Left ventricle myocardium superior (tissue), 1 donor: ENCODE measurements at regions not wholly inside any gene's neighbourhood (a gene's known extent, or its start where the extent isn't known, plus 50 kb on each side); places are given as distances from the start of the nearest gene placed in this dataset.
"Not testable (repeated sequence)": the region's sequence is repeated elsewhere in the genome, so short reads cannot be mapped to it uniquely, and the experiment has no call there.

ENCODE experiments used
- ATAC-seq: fragments of 200-7000 bp; cut with Tn5 transposase; one replicate; pipeline ENCODE4 v1.9.1; 2020; ENCODE audit warnings: mild to moderate bottlenecking, moderate library complexity
- DNase-seq: peaks from one replicate; pipeline ENCODE4 v3.0.0-alpha.2; 2020
- intact Hi-C: fragments of 100-400 bp; cut with micrococcal nuclease; formaldehyde crosslinking; loops from one replicate; pipeline ENCODE4 v1.11.0; 2022
- donor health status: DM: no; HTN: yes; CAD: no; lungs with severe emphysema.

GRCh38 chr18:39326772-39327171 is 1761.2 kb upstream of the CELF4 start:
- no peak for ATAC-seq
- DNase-seq = no peak
- intact Hi-C loops = no loop called here

DNA sequence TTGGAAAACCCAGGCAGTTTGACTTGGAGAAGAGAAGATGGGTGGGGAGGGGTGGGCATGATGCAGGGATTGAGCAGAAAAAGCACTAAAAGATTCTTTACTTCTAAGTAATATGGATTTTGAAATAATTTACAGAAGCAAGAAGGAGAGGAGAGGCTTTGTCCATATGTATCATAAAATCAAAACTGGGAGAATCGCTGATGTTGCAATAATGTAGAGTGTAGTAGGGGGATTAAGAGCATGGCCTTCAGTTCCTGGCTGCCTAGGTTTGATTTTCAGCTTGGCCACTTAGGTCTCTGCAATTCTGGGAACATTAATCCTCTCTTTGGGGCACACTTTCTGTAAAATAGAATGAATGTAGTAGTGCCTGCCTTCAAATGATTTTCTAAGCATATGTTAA is 1760.4 kb upstream of the CELF4 start:
- intact Hi-C loops = no loop called here
- ATAC-seq = no peak
- no peak for DNase-seq

DNA sequence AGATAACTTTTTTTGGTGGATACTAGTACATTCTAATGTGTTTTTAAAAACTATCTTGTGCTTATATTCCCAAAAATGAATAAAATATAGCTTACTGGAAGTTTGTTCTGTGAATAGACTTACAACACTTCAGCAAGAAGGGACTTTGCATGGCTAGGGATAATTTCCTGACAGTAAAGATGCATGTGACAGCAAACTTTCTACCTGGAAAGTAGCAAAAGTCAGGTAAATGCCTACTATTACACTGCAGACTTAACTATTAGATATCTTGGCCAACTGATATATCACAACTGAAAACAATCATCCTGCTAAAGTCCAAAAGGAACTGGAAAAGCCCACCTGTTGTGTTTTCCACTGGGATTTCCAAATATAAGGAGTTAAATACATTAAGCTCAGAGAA is 1753.5 kb upstream of the CELF4 start:
- DNase-seq (no peak), ATAC-seq (no peak)
- intact Hi-C loops = no loop called here

GRCh38 chr18:39318462-39318861 is 1752.9 kb upstream of the CELF4 start:
- intact Hi-C loops = no loop called here
- DNase-seq (no peak), ATAC-seq (no peak)

GRCh38 chr18:39318008-39318407 is 1752.4 kb upstream of the CELF4 start:
- intact Hi-C loops = no loop called here
- ATAC-seq = peak; percentile 37
- DNase-seq = no peak

DNA sequence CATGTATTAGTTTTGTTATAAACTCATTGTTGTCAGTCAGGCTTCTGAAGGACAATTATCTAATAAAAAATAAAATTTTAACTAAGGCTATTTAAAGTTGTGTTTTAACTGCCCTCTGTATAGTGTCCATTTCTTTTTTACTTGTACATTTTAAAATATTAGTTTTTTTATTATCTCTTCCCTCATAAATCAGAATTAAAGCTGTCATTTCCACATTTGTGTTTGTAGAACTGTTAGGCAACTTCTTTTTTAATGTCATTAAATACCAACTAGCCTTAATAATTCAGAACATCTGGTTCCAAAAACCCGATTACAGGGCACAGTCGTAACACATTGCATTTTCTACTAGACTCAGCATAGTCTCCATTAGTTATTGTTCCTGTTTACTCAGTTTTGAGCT is 1749.0 kb upstream of the CELF4 start:
- intact Hi-C loops = no loop called here
- no peak for ATAC-seq
- no peak for DNase-seq

- intact Hi-C loops = no loop called here
- no peak for DNase-seq
- ATAC-seq = no peak
These were observed 1748.4 kb upstream of the CELF4 start for GRCh38 chr18:39313992-39314391.

DNA sequence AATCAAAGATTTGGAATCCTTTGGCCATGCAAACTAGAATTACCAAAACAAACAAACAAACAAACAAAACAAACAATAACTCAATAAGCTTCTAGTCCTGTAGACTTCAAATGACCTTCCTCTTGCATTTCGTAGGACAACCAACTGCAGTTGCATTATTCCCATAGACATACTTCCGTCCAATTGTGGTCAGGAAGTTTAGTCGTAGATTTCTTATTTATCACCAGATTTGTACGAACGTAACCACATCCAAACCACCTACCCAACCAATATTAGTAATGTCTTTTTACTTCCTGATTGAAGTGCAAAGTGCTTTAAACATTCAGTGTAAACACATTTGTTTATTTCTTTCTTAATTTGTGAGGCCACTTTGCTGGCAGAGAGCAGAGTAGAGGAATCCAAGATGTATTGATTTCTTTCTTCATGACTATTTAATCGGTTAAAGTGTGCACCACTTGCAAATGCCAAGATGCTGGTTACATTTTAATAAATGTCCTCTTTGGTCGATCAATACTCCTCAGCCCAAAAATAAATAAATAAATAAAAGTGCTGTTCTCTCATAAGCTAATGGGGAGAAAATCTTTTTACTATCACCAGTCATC is 1745.6 kb upstream of the CELF4 start:
- intact Hi-C loops = no loop called here
- ATAC-seq (no peak), DNase-seq (no peak)

- DNase-seq, intact Hi-C loops, ATAC-seq: not testable (repeated sequence)
These were observed 1743.4 kb upstream of the CELF4 start for GRCh38 chr18:39308931-39309521.

DNA sequence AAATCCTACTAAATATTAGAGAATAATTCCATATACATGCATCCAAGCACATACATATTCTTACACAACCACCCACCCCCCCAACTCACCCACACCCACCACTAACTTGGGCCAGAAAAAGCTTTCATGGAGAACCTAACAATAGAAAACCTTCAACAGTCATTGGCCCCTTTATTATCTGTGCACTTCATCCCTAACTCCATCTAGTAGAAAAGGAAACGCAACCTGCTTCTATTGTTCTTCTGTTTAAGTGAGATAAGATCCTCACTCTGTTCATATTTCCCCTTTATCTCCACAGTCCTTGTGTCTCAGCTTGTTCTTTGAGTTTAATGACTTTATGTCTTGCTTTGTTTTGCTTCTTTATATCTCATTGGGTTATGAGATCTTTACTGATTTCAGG is 1740.2 kb upstream of the CELF4 start:
- no peak for ATAC-seq
- intact Hi-C loops = no loop called here
- no peak for DNase-seq

- no peak for ATAC-seq
- intact Hi-C loops = no loop called here
- no peak for DNase-seq
These were observed 1736.9 kb upstream of the CELF4 start for GRCh38 chr18:39302481-39302880.

DNA sequence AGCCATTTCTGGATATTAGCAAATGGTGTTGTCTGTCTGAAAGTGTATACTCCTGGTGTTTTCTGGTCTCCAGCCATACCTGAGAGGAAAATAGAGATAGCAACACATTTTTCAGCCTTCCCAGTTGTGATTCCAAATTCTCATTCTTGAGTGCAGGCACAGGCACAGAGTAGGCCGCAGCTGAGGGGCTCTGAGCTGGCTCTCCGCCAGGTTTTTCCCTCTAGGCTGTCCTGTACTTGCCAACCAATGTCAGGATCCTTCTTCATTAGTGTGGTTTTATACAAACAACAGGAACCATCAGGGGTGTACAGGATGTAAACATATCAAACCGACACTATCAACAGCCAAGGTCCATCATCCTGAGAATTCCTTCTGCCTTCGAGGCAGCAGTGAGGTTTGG is 1733.6 kb upstream of the CELF4 start:
- ATAC-seq = no peak
- intact Hi-C loops = no loop called here
- no peak for DNase-seq

- no peak for DNase-seq
- ATAC-seq = no peak
- intact Hi-C loops = no loop called here
These were observed 1731.6 kb upstream of the CELF4 start for GRCh38 chr18:39297225-39297624.

DNA sequence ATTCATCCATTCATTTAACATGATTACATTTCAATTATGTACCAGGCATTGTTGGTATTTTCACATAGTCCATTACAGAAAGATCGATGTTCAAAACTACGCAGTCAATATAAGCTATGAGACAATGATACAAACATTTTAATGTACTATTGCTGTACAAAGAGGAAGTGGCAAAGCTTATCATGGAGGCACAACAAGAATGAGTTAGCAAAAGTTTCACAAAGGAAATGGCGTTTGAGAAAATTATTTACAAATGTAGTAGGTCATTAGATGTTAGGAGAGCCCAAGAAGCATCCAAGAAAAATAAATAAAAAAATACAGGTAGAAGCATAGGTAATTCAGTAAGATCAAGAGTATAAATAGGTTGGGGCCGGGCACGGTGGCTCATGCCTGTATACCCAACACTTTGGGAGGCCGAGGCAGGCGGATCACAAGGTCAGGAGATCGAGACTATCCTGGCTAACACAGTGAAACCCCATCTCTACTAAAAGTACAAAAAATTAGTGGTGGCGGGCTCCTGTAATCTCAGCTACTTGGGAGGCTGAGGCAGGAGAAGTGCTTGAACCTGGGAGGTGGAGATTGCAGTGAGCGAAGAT is 1730.8 kb upstream of the CELF4 start:
- ATAC-seq = no peak
- intact Hi-C loops = no loop called here
- no peak for DNase-seq

DNA sequence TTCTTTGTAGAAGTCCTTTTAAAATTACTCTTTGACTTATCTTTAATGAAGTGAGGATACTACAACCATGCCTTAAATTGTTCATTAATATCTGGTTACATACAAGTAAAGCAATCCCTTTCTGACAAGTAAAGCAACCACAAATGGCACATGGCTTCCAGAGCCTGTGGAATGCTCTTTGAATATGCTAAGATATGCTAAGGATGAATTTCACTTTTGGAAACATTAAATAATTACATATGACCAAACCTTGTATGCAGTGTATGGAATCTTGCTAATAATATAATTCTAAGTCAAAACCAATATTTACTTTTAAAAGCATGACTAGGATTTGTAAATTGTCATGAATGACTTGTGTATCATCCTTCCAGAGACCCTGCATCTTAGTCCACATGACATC is 1711.2 kb upstream of the CELF4 start:
- intact Hi-C loops = no loop called here
- DNase-seq (no peak), ATAC-seq (no peak)

- intact Hi-C loops = no loop called here
- ATAC-seq (no peak), DNase-seq (no peak)
These were observed 1708.9 kb upstream of the CELF4 start for GRCh38 chr18:39274535-39274934.

- intact Hi-C loops = no loop called here
- ATAC-seq (no peak), DNase-seq (no peak)
These were observed 1706.6 kb upstream of the CELF4 start for GRCh38 chr18:39272230-39272629.

DNA sequence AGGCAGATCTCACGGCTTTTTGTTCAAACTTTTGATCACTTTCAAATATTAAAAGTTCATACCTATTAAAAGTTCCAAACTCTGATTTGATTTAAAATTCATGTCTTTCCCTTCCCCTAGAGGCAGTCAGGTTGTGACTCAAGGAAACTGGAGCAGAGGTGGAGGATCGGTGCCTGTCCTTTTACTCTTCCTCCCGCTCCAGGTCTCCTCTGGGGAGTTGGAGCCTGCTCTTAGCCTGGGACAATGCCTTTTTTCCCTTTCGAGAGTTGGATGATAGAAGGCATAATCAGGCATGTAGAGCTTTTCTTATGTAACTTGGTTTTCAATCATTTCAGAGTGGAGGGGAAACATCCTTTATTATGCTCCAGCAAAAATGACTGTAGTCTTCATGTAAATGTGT is 1706.1 kb upstream of the CELF4 start:
- no peak for DNase-seq
- intact Hi-C loops = no loop called here
- ATAC-seq = no peak

DNA sequence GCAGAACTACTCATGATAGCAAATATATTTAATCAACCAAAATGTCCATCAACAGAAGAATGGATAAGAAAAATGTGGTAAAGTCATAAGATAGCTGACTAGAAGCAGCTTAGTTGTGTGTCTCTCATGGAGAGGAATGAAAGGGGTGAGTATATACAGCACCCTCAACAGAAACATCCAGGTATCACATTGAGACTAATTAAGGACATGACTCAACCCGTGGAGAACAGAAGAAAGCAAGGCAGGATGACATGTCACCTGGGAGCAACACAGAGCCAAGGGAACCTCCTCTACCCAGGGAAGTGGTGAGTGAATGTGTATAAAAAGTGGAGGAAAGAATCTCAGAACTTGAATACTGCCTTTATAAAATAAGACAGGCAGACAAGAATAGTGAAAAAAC is 1695.0 kb upstream of the CELF4 start:
- ATAC-seq (no peak), DNase-seq (no peak)
- intact Hi-C loops = no loop called here

GRCh38 chr18:39259736-39260135 is 1694.1 kb upstream of the CELF4 start:
- no peak for ATAC-seq
- DNase-seq = no peak
- intact Hi-C loops = no loop called here

GRCh38 chr18:39244242-39244641 is 1678.6 kb upstream of the CELF4 start:
- ATAC-seq = no peak
- intact Hi-C loops = no loop called here
- no peak for DNase-seq
